Ishikawa (cell line): ENCODE measurements at regions not wholly inside any gene's neighbourhood (a gene's known extent, or its start where the extent isn't known, plus 50 kb on each side); places are given as distances from the start of the nearest gene placed in this dataset.

Source experiments
- CEBPB ChIP-seq: IDR thresholded peaks from 2 replicates; pipeline ENCODE4 v1.6.1; 2012
- EGR1 ChIP-seq: IDR thresholded peaks from 2 replicates; pipeline ENCODE4 v1.6.1; 2012
- EP300 ChIP-seq: IDR thresholded peaks from 2 replicates; pipeline ENCODE4 v1.6.1; 2012; ENCODE audit warnings: borderline replicate concordance
- REST ChIP-seq: IDR thresholded peaks from 2 replicates; pipeline ENCODE4 v1.6.1; 2012; ENCODE audit warnings: low read depth, mild to moderate bottlenecking
- TCF12 ChIP-seq: IDR thresholded peaks from 2 replicates; pipeline ENCODE4 v1.6.1; 2012; ENCODE audit warnings: low read depth
- TEAD4 ChIP-seq: IDR thresholded peaks from 2 replicates; pipeline ENCODE4 v1.6.1; 2012
- YY1 ChIP-seq: IDR thresholded peaks from 2 replicates; pipeline ENCODE4 v1.6.1; 2012; ENCODE audit warnings: low read depth
- ZBTB7A ChIP-seq: IDR thresholded peaks from 2 replicates; pipeline ENCODE4 v1.6.1; 2012; ENCODE audit warnings: low read depth

- TF ChIP-seq ZBTB7A: no peak
- no peak for TF ChIP-seq REST
- TF ChIP-seq EGR1: no peak
- no peak for TF ChIP-seq EP300
- no peak for TF ChIP-seq TCF12
- no peak for TF ChIP-seq CEBPB
- TF ChIP-seq YY1: no peak
- no peak for TF ChIP-seq TEAD4
Measured at GRCh38 chr22:48513446-48513845, 1314.2 kb downstream of the BRD1 start.
